ENCODE measurements at regions not wholly inside any gene's neighbourhood (a gene's known extent, or its start where the extent isn't known, plus 50 kb on each side); places are given as distances from the start of the nearest gene placed in this dataset.

DNA sequence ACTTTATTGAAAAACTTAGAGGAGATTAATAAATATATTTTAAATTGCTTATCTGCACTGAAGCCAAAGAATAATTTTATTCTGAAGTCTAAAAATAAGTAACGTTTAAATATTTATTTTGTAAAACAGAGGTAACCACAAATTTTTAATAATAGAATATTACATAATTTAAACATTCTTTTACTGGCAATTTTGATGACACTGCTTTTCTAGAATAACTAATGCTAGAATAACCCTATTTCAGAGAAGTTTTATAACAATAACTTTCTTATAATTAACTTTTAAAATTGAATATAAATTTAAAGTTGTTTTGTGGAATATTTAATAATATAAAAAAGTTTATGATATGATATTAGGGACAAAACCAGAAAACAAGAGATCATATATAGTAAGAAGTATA lies 409.6 kb upstream of the KCNMB2 start:
- no peak overlapping the region for H2AK5ac ChIP-seq (ENCODE audit: low read length)
- no peak for DNase-seq
- no peak overlapping the region for H3K4ac ChIP-seq (ENCODE audit: low read depth, low read length)
- H3K79me2 ChIP-seq (ENCODE audit: control insufficient read depth, insufficient read depth, low read length), result no peaks in the 10 kb centered on the region
- no peak overlapping the region for H2BK15ac ChIP-seq (replicated peaks; ENCODE audit: low read depth)
- H3K9ac ChIP-seq (ENCODE audit: low read length), result no peak overlapping the region
- H3K23ac ChIP-seq (ENCODE audit: low read length), result no peak overlapping the region
- H3K4me3 ChIP-seq (ENCODE audit: low read length), result no peak overlapping the region
- H2BK5ac ChIP-seq (ENCODE audit: low read length), result no peak overlapping the region
- no peak overlapping the region for H3K18ac ChIP-seq (ENCODE audit: low read length)
- no peaks in the 10 kb centered on the region for H3K79me1 ChIP-seq (ENCODE audit: low read length)
- no peaks in the 10 kb centered on the region for H3K4me1 ChIP-seq (ENCODE audit: control insufficient read depth, low read depth, low read length)
- no peaks in the 10 kb centered on the region for H3K27me3 ChIP-seq (ENCODE audit: insufficient read depth, low read length, poor library complexity)
- no peak overlapping the region for H4K8ac ChIP-seq (ENCODE audit: low read depth, low read length)
- WGBS (ENCODE audit: extremely low coverage, insufficient coverage, low lambda C conversion rate), result no CpG with 5 or more reads among the region's 1 CpG
- H3K4me2 ChIP-seq (ENCODE audit: low read length), result no peak overlapping the region
- H2BK120ac ChIP-seq (ENCODE audit: low read depth, low read length), result no peak overlapping the region
- no peak overlapping the region for H3K27ac ChIP-seq (ENCODE audit: low read depth, low read length)
- no peaks in the 10 kb centered on the region for H3K36me3 ChIP-seq (ENCODE audit: control insufficient read depth, insufficient read depth, low read length)
- H4K5ac ChIP-seq (ENCODE audit: low read length), result no peak overlapping the region
- H3K56ac ChIP-seq (ENCODE audit: low read length), result no peak overlapping the region

DNA sequence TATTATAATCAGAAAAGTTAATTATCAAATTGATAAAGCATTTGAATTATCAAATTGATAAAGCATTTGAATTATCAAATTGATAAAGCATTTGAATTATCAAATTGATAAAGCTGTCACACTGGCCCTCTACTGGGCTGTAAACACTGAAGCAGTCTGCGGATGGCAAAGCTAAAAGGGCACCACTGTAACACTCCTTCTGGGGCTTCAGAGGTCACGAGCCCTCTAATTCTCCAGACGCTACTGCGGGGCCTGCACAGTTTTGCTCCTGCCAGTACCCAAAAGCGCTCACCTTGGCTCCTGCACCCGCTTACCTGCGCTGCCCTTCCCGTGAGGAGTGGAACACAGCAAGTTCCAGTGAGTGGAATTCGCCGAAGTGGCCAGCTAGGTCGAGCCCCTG lies 409.0 kb upstream of the KCNMB2 start:
- Histone ChIP-seq H3K56ac (ENCODE audit: low read length) (no peak overlapping the region), H4K8ac (ENCODE audit: low read depth, low read length) (no peak overlapping the region), H3K9ac (ENCODE audit: low read length) (no peak overlapping the region), H2BK120ac (ENCODE audit: low read depth, low read length) (no peak overlapping the region), H3K79me2 (ENCODE audit: control insufficient read depth, insufficient read depth, low read length) (no peaks in the 10 kb centered on the region), H3K23ac (ENCODE audit: low read length) (no peak overlapping the region), H3K4me3 (ENCODE audit: low read length) (no peak overlapping the region), H3K4me1 (ENCODE audit: control insufficient read depth, low read depth, low read length) (no peaks in the 10 kb centered on the region), H3K27me3 (ENCODE audit: insufficient read depth, low read length, poor library complexity) (no peaks in the 10 kb centered on the region), H3K4me2 (ENCODE audit: low read length) (no peak overlapping the region), H2BK5ac (ENCODE audit: low read length) (no peak overlapping the region), H3K27ac (ENCODE audit: low read depth, low read length) (no peak overlapping the region), H3K4ac (ENCODE audit: low read depth, low read length) (no peak overlapping the region), H3K79me1 (ENCODE audit: low read length) (no peaks in the 10 kb centered on the region), H3K36me3 (ENCODE audit: control insufficient read depth, insufficient read depth, low read length) (no peaks in the 10 kb centered on the region), H3K18ac (ENCODE audit: low read length) (peak overlapping the region; percentile 39), H2AK5ac (ENCODE audit: low read length) (no peak overlapping the region), H4K5ac (ENCODE audit: low read length) (no peak overlapping the region), H2BK15ac (replicated peaks; ENCODE audit: low read depth) (no peak overlapping the region)
- DNase-seq, result peak; percentile 3
- WGBS (ENCODE audit: extremely low coverage, insufficient coverage, low lambda C conversion rate), result no CpG with 5 or more reads among the region's 11 CpGs

GRCh38 chr3:178129109-178129508 lies 407.1 kb upstream of the KCNMB2 start:
- Histone ChIP-seq H3K79me1 (ENCODE audit: low read length) (no peaks in the 10 kb centered on the region), H3K9ac (ENCODE audit: low read length) (no peak overlapping the region), H2BK5ac (ENCODE audit: low read length) (no peak overlapping the region), H3K27ac (ENCODE audit: low read depth, low read length) (no peak overlapping the region), H2BK120ac (ENCODE audit: low read depth, low read length) (no peak overlapping the region), H3K56ac (ENCODE audit: low read length) (no peak overlapping the region), H4K5ac (ENCODE audit: low read length) (no peak overlapping the region), H3K4me3 (ENCODE audit: low read length) (no peak overlapping the region), H3K4me2 (ENCODE audit: low read length) (no peak overlapping the region), H2BK15ac (replicated peaks; ENCODE audit: low read depth) (no peak overlapping the region), H4K8ac (ENCODE audit: low read depth, low read length) (no peak overlapping the region), H3K27me3 (ENCODE audit: insufficient read depth, low read length, poor library complexity) (no peaks in the 10 kb centered on the region), H2AK5ac (ENCODE audit: low read length) (no peak overlapping the region), H3K4me1 (ENCODE audit: control insufficient read depth, low read depth, low read length) (no peaks in the 10 kb centered on the region), H3K79me2 (ENCODE audit: control insufficient read depth, insufficient read depth, low read length) (no peaks in the 10 kb centered on the region), H3K36me3 (ENCODE audit: control insufficient read depth, insufficient read depth, low read length) (no peaks in the 10 kb centered on the region), H3K4ac (ENCODE audit: low read depth, low read length) (no peak overlapping the region), H3K18ac (ENCODE audit: low read length) (no peak overlapping the region), H3K23ac (ENCODE audit: low read length) (no peak overlapping the region)
- no CpG with 5 or more reads among the region's 1 CpG for WGBS (ENCODE audit: extremely low coverage, insufficient coverage, low lambda C conversion rate)
- DNase-seq, result no peak

GRCh38 chr3:178131801-178132200 lies 404.4 kb upstream of the KCNMB2 start:
- H4K8ac ChIP-seq (ENCODE audit: low read depth, low read length), result no peak overlapping the region
- no CpG with 5 or more reads among the region's 2 CpGs for whole genome bisulfite sequencing (ENCODE audit: extremely low coverage, insufficient coverage, low lambda C conversion rate)
- H3K4ac ChIP-seq (ENCODE audit: low read depth, low read length), result no peak overlapping the region
- H4K5ac ChIP-seq (ENCODE audit: low read length), result no peak overlapping the region
- no peak for DNase-seq
- H3K23ac ChIP-seq (ENCODE audit: low read length), result no peak overlapping the region
- H2BK120ac ChIP-seq (ENCODE audit: low read depth, low read length), result no peak overlapping the region
- H3K79me1 ChIP-seq (ENCODE audit: low read length), result no peaks in the 10 kb centered on the region
- no peak overlapping the region for H3K4me3 ChIP-seq (ENCODE audit: low read length)
- no peaks in the 10 kb centered on the region for H3K27me3 ChIP-seq (ENCODE audit: insufficient read depth, low read length, poor library complexity)
- H3K18ac ChIP-seq (ENCODE audit: low read length), result no peak overlapping the region
- H3K4me1 ChIP-seq (ENCODE audit: control insufficient read depth, low read depth, low read length), result no peaks in the 10 kb centered on the region
- no peak overlapping the region for H3K4me2 ChIP-seq (ENCODE audit: low read length)
- H2AK5ac ChIP-seq (ENCODE audit: low read length), result no peak overlapping the region
- H2BK15ac ChIP-seq (replicated peaks; ENCODE audit: low read depth), result no peak overlapping the region
- H2BK5ac ChIP-seq (ENCODE audit: low read length), result no peak overlapping the region
- no peak overlapping the region for H3K9ac ChIP-seq (ENCODE audit: low read length)
- H3K56ac ChIP-seq (ENCODE audit: low read length), result no peak overlapping the region
- H3K36me3 ChIP-seq (ENCODE audit: control insufficient read depth, insufficient read depth, low read length), result no peaks in the 10 kb centered on the region
- no peaks in the 10 kb centered on the region for H3K79me2 ChIP-seq (ENCODE audit: control insufficient read depth, insufficient read depth, low read length)
- no peak overlapping the region for H3K27ac ChIP-seq (ENCODE audit: low read depth, low read length)

GRCh38 chr3:178137206-178137605 lies 399.0 kb upstream of the KCNMB2 start:
- Histone ChIP-seq H3K4ac (ENCODE audit: low read depth, low read length) (no peak overlapping the region), H3K18ac (ENCODE audit: low read length) (no peak overlapping the region), H3K79me2 (ENCODE audit: control insufficient read depth, insufficient read depth, low read length) (no peaks in the 10 kb centered on the region), H2AK5ac (ENCODE audit: low read length) (no peak overlapping the region), H2BK5ac (ENCODE audit: low read length) (no peak overlapping the region), H4K5ac (ENCODE audit: low read length) (no peak overlapping the region), H3K27ac (ENCODE audit: low read depth, low read length) (no peak overlapping the region), H3K4me2 (ENCODE audit: low read length) (no peak overlapping the region), H3K4me3 (ENCODE audit: low read length) (no peak overlapping the region), H3K9ac (ENCODE audit: low read length) (no peak overlapping the region), H2BK15ac (replicated peaks; ENCODE audit: low read depth) (no peak overlapping the region), H3K79me1 (ENCODE audit: low read length) (no peaks in the 10 kb centered on the region), H3K27me3 (ENCODE audit: insufficient read depth, low read length, poor library complexity) (no peaks in the 10 kb centered on the region), H2BK120ac (ENCODE audit: low read depth, low read length) (no peak overlapping the region), H3K23ac (ENCODE audit: low read length) (no peak overlapping the region), H4K8ac (ENCODE audit: low read depth, low read length) (no peak overlapping the region), H3K56ac (ENCODE audit: low read length) (no peak overlapping the region), H3K4me1 (ENCODE audit: control insufficient read depth, low read depth, low read length) (no peaks in the 10 kb centered on the region), H3K36me3 (ENCODE audit: control insufficient read depth, insufficient read depth, low read length) (no peaks in the 10 kb centered on the region)
- no peak for DNase-seq
- no CpG with 5 or more reads among the region's 4 CpGs for WGBS (ENCODE audit: extremely low coverage, insufficient coverage, low lambda C conversion rate)

- Histone ChIP-seq H3K27me3 (ENCODE audit: insufficient read depth, low read length, poor library complexity) (no peaks in the 10 kb centered on the region), H4K8ac (ENCODE audit: low read depth, low read length) (no peak overlapping the region), H4K5ac (ENCODE audit: low read length) (no peak overlapping the region), H3K27ac (ENCODE audit: low read depth, low read length) (no peak overlapping the region), H2BK15ac (replicated peaks; ENCODE audit: low read depth) (no peak overlapping the region), H3K4me2 (ENCODE audit: low read length) (no peak overlapping the region), H3K79me2 (ENCODE audit: control insufficient read depth, insufficient read depth, low read length) (no peaks in the 10 kb centered on the region), H2AK5ac (ENCODE audit: low read length) (no peak overlapping the region), H2BK5ac (ENCODE audit: low read length) (no peak overlapping the region), H3K4me1 (ENCODE audit: control insufficient read depth, low read depth, low read length) (no peaks in the 10 kb centered on the region), H3K4me3 (ENCODE audit: low read length) (no peak overlapping the region), H2BK120ac (ENCODE audit: low read depth, low read length) (no peak overlapping the region), H3K9ac (ENCODE audit: low read length) (no peak overlapping the region), H3K79me1 (ENCODE audit: low read length) (no peaks in the 10 kb centered on the region), H3K4ac (ENCODE audit: low read depth, low read length) (no peak overlapping the region), H3K56ac (ENCODE audit: low read length) (no peak overlapping the region), H3K23ac (ENCODE audit: low read length) (no peak overlapping the region), H3K18ac (ENCODE audit: low read length) (no peak overlapping the region), H3K36me3 (ENCODE audit: control insufficient read depth, insufficient read depth, low read length) (no peaks in the 10 kb centered on the region)
- WGBS (ENCODE audit: extremely low coverage, insufficient coverage, low lambda C conversion rate), result no CpG with 5 or more reads among the region's 3 CpGs
- no peak for DNase-seq
Measured at GRCh38 chr3:178137831-178138230, 398.4 kb upstream of the KCNMB2 start.

Data from mesendoderm (in vitro differentiated cells).